ENCODE measurements at regions not wholly inside any gene's neighbourhood (a gene's known extent, or its start where the extent isn't known, plus 50 kb on each side); places are given as distances from the start of the nearest gene placed in this dataset.

DNA sequence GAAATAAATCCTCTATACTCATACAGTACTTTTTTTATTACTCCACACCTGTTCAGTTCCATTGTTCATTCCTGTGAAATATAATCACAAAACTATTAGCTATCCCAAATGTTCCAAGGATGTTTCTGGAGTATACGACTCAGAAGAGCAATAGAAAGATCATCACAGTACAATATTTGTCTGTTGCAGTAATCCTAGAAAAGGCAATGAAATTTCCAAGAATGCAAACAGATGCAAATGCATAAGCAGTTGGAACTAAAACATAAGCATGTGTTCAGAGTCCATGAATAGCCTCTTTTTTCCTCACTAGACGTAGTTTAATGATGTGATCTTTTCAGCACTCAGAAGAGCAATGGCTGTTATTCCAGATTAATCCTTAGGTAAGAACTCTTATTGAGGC is 55.2 kb downstream of the RTL3 start:
- TF ChIP-seq POLR2A (IDR thresholded peaks at IDR 0.05; ENCODE audit: low read depth, low read length) (no peak), POLR2AphosphoS5 (IDR thresholded peaks at IDR 0.05; ENCODE audit: low read depth, low read length) (no peak)
